ENCODE measurements at regions not wholly inside any gene's neighbourhood (a gene's known extent, or its start where the extent isn't known, plus 50 kb on each side); places are given as distances from the start of the nearest gene placed in this dataset.

GRCh38 chr9:38251036-38251860, 141.3 kb upstream of the ALDH1B1 start:
- TF ChIP-seq CTCF (IDR thresholded peaks at IDR 0.05) (no peak), POLR2A (IDR thresholded peaks at IDR 0.05) (no peak)

Data from body of pancreas (tissue), 4 donors.